Neutrophil (primary cell): ENCODE measurements at regions not wholly inside any gene's neighbourhood (a gene's known extent, or its start where the extent isn't known, plus 50 kb on each side); places are given as distances from the start of the nearest gene placed in this dataset.

Source experiments
- H3K27ac ChIP-seq: fragments of 200-600 bp; sonication (generic); 2 replicates; pipeline ENCODE4 v1.5.1; 2016; ENCODE audit warnings: mild to moderate bottlenecking, moderate library complexity
- H3K27me3 ChIP-seq: fragments of 200-600 bp; sonication (generic); 2 replicates; pipeline ENCODE4 v1.6.0; 2016; ENCODE audit warnings: mild to moderate bottlenecking
- H3K36me3 ChIP-seq: fragments of 200-600 bp; sonication (generic); 2 replicates; pipeline ENCODE4 v1.5.1; 2017
- H3K4me1 ChIP-seq, 2 experiments: fragments of 200-600 bp in 1 of 2; sonication (generic) in 1 of 2; 1 replicate in 1 of 2; 2 replicates in 1 of 2; pipeline versions ENCODE4 v1.5.1 to v1.6.1; 2013 to 2016; ENCODE audit warnings: low read depth in 1 of 2, low read length in 1 of 2, mild to moderate bottlenecking in 1 of 2, moderate library complexity in 1 of 2; ENCODE audit not compliant: control insufficient read depth in 1 of 2, insufficient read depth in 1 of 2
- H3K4me3 ChIP-seq, 2 experiments: fragments of 200-600 bp in 1 of 2; sonication (generic) in 1 of 2; 1 replicate in 1 of 2; 2 replicates in 1 of 2; pipeline ENCODE4 v1.5.1; 2013 to 2016; ENCODE audit warnings: low read depth in 1 of 2, low read length in 1 of 2, mild to moderate bottlenecking in 1 of 2, moderate library complexity in 1 of 2
- H3K9me3 ChIP-seq: fragments of 200-600 bp; sonication (generic); 2 replicates; pipeline ENCODE4 v1.5.1; 2016
- CTCF ChIP-seq: fragments of 200-600 bp; sonication (generic); IDR thresholded peaks from 2 replicates; pipeline ENCODE4 v1.5.1; 2016; ENCODE audit warnings: antibody characterized with exemption

- no peak for TF ChIP-seq CTCF
- H3K27ac ChIP-seq = no peak overlapping the region
- no peak overlapping the region for H3K4me3 ChIP-seq
- no peaks in the 10 kb centered on the region for H3K36me3 ChIP-seq
- no peaks in the 10 kb centered on the region for H3K4me1 ChIP-seq
- peaks cover 15% of the 10 kb centered on the region for H3K27me3 ChIP-seq
- no peaks in the 10 kb centered on the region for H3K9me3 ChIP-seq
These were observed 105.6 kb downstream of the BTBD3 start for GRCh38 chr20:12023194-12023795.

DNA sequence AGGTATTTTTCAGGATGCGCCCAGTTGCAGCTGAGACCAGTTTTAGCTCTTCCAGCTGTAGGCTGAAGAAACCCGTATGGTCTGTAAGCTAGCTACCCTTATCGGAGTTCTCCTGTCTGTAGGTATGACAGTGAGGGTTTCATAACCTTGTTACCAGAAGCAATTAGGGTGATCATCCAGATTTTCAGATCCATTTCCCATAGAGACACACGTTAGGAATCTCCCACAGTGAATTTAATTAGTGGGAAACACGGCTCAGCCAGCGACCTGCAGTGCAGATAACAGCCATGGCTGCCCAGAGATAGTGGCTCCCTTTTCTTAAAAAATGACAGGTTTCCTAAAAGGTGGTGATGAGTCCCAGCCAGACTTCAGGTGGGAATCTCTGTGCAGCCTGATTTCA lies 111.1 kb downstream of the BTBD3 start:
- H3K27ac ChIP-seq = no peak overlapping the region
- no peak for TF ChIP-seq CTCF
- H3K36me3 ChIP-seq = no peaks in the 10 kb centered on the region
- H3K27me3 ChIP-seq = no peaks in the 10 kb centered on the region
- H3K9me3 ChIP-seq = no peaks in the 10 kb centered on the region
- H3K4me1 ChIP-seq = no peaks in the 10 kb centered on the region
- no peak overlapping the region for H3K4me3 ChIP-seq

DNA sequence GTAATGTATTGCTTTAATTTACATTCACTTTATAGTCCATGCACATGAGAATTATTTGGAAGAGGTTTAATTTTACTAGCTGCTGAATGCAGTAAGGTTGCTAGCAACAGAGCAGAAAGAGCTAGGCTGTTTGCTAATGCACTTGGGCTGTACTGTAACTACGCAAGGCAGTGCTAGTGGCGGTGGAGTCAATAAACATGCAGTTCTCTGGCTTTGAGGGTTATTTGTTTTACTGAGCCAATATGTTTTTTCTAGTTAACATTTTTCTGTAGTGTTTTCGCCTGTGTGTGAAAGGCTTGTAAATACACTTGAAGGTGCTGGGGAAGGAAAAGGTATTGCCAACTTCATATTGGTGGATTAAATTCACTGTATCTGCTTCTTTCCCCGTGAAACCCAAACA lies 112.8 kb downstream of the BTBD3 start:
- no peaks in the 10 kb centered on the region for H3K9me3 ChIP-seq
- no peaks in the 10 kb centered on the region for H3K36me3 ChIP-seq
- no peak for TF ChIP-seq CTCF
- H3K4me1 ChIP-seq = no peaks in the 10 kb centered on the region
- no peak overlapping the region for H3K4me3 ChIP-seq
- H3K27ac ChIP-seq = no peak overlapping the region
- no peaks in the 10 kb centered on the region for H3K27me3 ChIP-seq

DNA sequence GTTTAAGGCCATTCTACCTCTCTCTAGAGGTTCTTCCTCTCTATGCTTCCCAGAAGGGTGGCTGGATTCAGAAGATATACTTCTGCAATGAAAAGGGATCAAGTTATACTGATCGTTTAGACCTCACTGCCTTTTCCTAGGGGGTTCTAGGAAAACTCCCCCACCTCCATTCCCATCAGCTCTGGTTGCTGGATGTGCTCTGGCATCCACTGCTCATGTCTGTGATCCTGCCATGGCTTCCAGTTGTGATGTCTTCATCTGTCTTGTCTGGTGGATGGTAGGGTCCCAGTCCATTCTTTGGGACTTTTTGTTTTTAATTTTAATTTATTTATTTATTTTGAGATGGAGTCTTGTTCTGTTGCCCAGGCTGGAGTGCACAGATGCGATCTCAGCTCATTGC lies 118.4 kb downstream of the BTBD3 start:
- Histone ChIP-seq H3K36me3 (no peaks in the 10 kb centered on the region), H3K4me3 (no peak overlapping the region), H3K27ac (no peak overlapping the region), H3K9me3 (no peaks in the 10 kb centered on the region), H3K27me3 (no peaks in the 10 kb centered on the region), H3K4me1 (no peaks in the 10 kb centered on the region)
- no peak for TF ChIP-seq CTCF

DNA sequence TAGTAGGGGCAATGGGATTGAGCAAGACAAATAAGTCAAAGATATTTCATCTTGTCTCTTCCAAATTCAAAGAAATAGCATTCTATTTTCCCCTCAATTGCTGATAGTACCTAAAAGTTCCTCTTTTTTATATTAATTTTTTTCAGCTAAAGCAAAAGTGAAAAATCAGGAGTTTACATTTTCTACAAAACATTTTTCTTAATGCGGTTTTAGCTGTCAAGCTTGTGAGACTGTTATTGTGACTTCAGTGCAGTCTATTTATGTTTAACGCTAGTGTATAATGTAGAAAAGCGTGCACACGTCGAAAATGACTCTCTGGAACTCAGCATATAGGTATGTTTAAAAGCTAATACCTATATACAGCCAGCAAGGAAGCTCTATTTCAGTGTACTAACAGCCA lies 119.8 kb downstream of the BTBD3 start:
- Histone ChIP-seq H3K36me3 (no peaks in the 10 kb centered on the region), H3K9me3 (no peaks in the 10 kb centered on the region), H3K27me3 (no peaks in the 10 kb centered on the region), H3K4me1 (no peaks in the 10 kb centered on the region), H3K27ac (no peak overlapping the region), H3K4me3 (no peak overlapping the region)
- no peak for TF ChIP-seq CTCF

- Histone ChIP-seq H3K36me3 (no peaks in the 10 kb centered on the region), H3K27ac (no peak overlapping the region), H3K4me3 (no peak overlapping the region), H3K27me3 (no peaks in the 10 kb centered on the region), H3K4me1 (no peaks in the 10 kb centered on the region), H3K9me3 (no peaks in the 10 kb centered on the region)
- TF ChIP-seq CTCF = no peak
These were observed 122.6 kb downstream of the BTBD3 start for GRCh38 chr20:12040261-12040660.
